Common myeloid progenitor, CD34-positive (primary cell): ENCODE measurements at regions not wholly inside any gene's neighbourhood (a gene's known extent, or its start where the extent isn't known, plus 50 kb on each side); places are given as distances from the start of the nearest gene placed in this dataset.

ENCODE experiments used
- CTCF ChIA-PET: fragments of 350-600 bp; sonication (Branson Sonifier 250); formaldehyde crosslinking; loops from one replicate; lab custom pipeline; 2021; ENCODE audit warnings: antibody characterized with exemption; lab: Charles Lee
- POLR2A ChIA-PET: fragments of 350-600 bp; sonication (Branson Sonifier 250); formaldehyde crosslinking; loops from one replicate; lab custom pipeline; 2021; ENCODE audit warnings: antibody characterized with exemption; lab: Charles Lee
- DNase-seq, 3 donors: peaks; one replicate each; pipeline versions ENCODE4 v3.0.0 to v3.0.0-alpha.2; 2013
- H3K27ac ChIP-seq, 2 experiments: 1 replicate in 1 of 2; 2 replicates in 1 of 2; pipeline ENCODE4 v1.7.0; 2013; ENCODE audit warnings: inconsistent platforms in 2 of 2, low read length in 2 of 2, mild to moderate bottlenecking in 2 of 2, low read depth in 1 of 2, moderate library complexity in 1 of 2; ENCODE audit not compliant: severe bottlenecking in 2 of 2, insufficient read depth in 1 of 2, poor library complexity in 1 of 2
- H3K27me3 ChIP-seq, 5 experiments: replicated peaks in 2 of 5; 1 replicate in 3 of 5; 2 replicates in 2 of 5; pipeline versions ENCODE4 v1.6.1 to v1.7.0; 2013; ENCODE audit warnings: low read length in 4 of 5, mild to moderate bottlenecking in 2 of 5, moderate library complexity in 2 of 5, inconsistent platforms in 1 of 5; ENCODE audit not compliant: insufficient read depth in 5 of 5, control insufficient read depth in 4 of 5
- H3K36me3 ChIP-seq, 4 experiments: 1 replicate in 2 of 4; 2 replicates in 2 of 4; pipeline versions ENCODE4 v1.6.1 to v1.7.0; 2013; ENCODE audit warnings: low read length in 3 of 4, control low read depth in 1 of 4, mild to moderate bottlenecking in 1 of 4; ENCODE audit not compliant: control insufficient read depth in 4 of 4, insufficient read depth in 4 of 4
- H3K4me1 ChIP-seq, 4 experiments: 1 replicate in 3 of 4; 2 replicates in 1 of 4; pipeline versions ENCODE4 v1.6.1 to v1.7.1; 2013; ENCODE audit warnings: low read length in 3 of 4, mild to moderate bottlenecking in 3 of 4, control low read depth in 1 of 4, inconsistent platforms in 1 of 4, moderate library complexity in 1 of 4; ENCODE audit not compliant: control insufficient read depth in 4 of 4, insufficient read depth in 4 of 4; ENCODE audit errors: control extremely low read depth in 1 of 4
- H3K4me3 ChIP-seq, 7 experiments: 1 replicate in 4 of 7; 2 replicates in 3 of 7; pipeline versions ENCODE4 v1.5.1 to v1.7.0; 2013; ENCODE audit warnings: mild to moderate bottlenecking in 7 of 7, low read length in 6 of 7, moderate library complexity in 6 of 7, inconsistent platforms in 2 of 7, low read depth in 2 of 7, control low read depth in 1 of 7; ENCODE audit not compliant: insufficient read depth in 4 of 7, control insufficient read depth in 1 of 7; ENCODE audit errors: extremely low read depth in 1 of 7
- H3K9me3 ChIP-seq, 5 experiments: 1 replicate in 4 of 5; 2 replicates in 1 of 5; pipeline versions ENCODE4 v1.6.1 to v1.7.1; 2013; ENCODE audit warnings: low read length in 4 of 5, mild to moderate bottlenecking in 2 of 5, inconsistent platforms in 1 of 5, low read depth in 1 of 5, moderate library complexity in 1 of 5; ENCODE audit not compliant: control insufficient read depth in 4 of 5, insufficient read depth in 2 of 5; ENCODE audit errors: control extremely low read depth in 1 of 5
- WGBS: methylation state at CpG from one replicate; pipeline ENCODE4 v1.1.5; 2013; ENCODE audit not compliant: insufficient coverage; 5-methylcytosine and 5-hydroxymethylcytosine counted together

- POLR2A ChIA-PET = no interaction called here
- H3K27me3 ChIP-seq = no peaks in the 10 kb centered on the region
- no peaks in the 10 kb centered on the region for H3K36me3 ChIP-seq
- CTCF ChIA-PET = no interaction called here
- 86% methylated on average over 1 of the region's 4 CpGs for WGBS
- no peak overlapping the region for H3K27ac ChIP-seq
- H3K4me3 ChIP-seq = no peak overlapping the region
- DNase-seq = no peak
- H3K4me1 ChIP-seq = no peaks in the 10 kb centered on the region
- H3K9me3 ChIP-seq = peaks cover 0 to 3% (median 0%) of the 10 kb centered on the region in 5 experiments
These were observed 252.4 kb upstream of the ARHGAP24 start for GRCh38 chr4:85222561-85222960.

DNA sequence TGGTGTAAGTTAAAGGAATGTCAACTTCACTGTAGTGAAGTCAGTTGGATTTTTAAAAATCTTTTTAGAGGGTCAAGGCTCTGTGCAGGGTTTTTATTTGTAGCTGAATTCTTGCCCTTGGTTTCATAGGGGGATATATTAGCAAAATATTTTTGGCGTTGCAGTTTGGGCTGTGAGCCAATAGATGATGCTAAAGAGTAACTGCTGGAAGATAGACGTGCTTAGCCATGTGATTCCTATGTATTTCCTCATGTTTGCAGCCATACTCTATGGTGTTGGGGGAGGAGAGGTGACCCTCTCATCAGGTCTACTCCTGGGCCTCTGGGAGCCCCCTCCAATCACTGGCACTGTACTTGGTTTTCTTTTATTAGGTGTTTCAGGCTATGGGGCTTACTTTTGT lies 246.7 kb upstream of the ARHGAP24 start:
- Histone ChIP-seq H3K9me3 (peaks cover 0 to 5% (median 4%) of the 10 kb centered on the region in 5 experiments), H3K36me3 (no peaks in the 10 kb centered on the region), H3K27ac (no peak overlapping the region), H3K4me1 (no peaks in the 10 kb centered on the region), H3K27me3 (no peaks in the 10 kb centered on the region), H3K4me3 (no peak overlapping the region)
- POLR2A ChIA-PET = no interaction called here
- 71% methylated on average over 2 of the region's 2 CpGs for WGBS
- CTCF ChIA-PET = interaction anchor here (1.5 kb wide), 1 partner anchor 16 kb away, joined by 3 read pairs; no protein-coding TSS in a partner anchor
- no peak for DNase-seq

GRCh38 chr4:85233516-85233915 lies 241.4 kb upstream of the ARHGAP24 start:
- Histone ChIP-seq H3K36me3 (no peaks in the 10 kb centered on the region), H3K9me3 (peaks cover 0 to under 1% (median 0%) of the 10 kb centered on the region in 5 experiments), H3K27me3 (no peaks in the 10 kb centered on the region), H3K4me1 (no peaks in the 10 kb centered on the region), H3K4me3 (no peak overlapping the region), H3K27ac (no peak overlapping the region)
- POLR2A ChIA-PET = no interaction called here
- CTCF ChIA-PET = no interaction called here
- 93% methylated on average over 3 of the region's 3 CpGs for WGBS
- no peak for DNase-seq

- H3K36me3 ChIP-seq = no peaks in the 10 kb centered on the region
- CTCF ChIA-PET = no interaction called here
- no peaks in the 10 kb centered on the region for H3K4me1 ChIP-seq
- H3K4me3 ChIP-seq = no peak overlapping the region
- no peaks in the 10 kb centered on the region for H3K9me3 ChIP-seq
- no peak overlapping the region for H3K27ac ChIP-seq
- no peak for DNase-seq
- POLR2A ChIA-PET = no interaction called here
- no peaks in the 10 kb centered on the region for H3K27me3 ChIP-seq
- 88% methylated on average over 1 of the region's 1 CpG for WGBS
These were observed 231.1 kb upstream of the ARHGAP24 start for GRCh38 chr4:85243857-85244256.

- ChIA-PET POLR2A (no interaction called here), CTCF (no interaction called here)
- WGBS = 100% methylated on average over 1 of the region's 1 CpG
These were observed 230.3 kb upstream of the ARHGAP24 start for GRCh38 chr4:85244638-85245037.

GRCh38 chr4:85246055-85246454 lies 228.9 kb upstream of the ARHGAP24 start:
- CTCF ChIA-PET = no interaction called here
- POLR2A ChIA-PET = no interaction called here
- 84% methylated on average over 16 of the region's 21 CpGs for WGBS

More at GRCh38 chr4:85244638-85245037, 230.3 kb upstream of the ARHGAP24 start:
- H3K27me3 ChIP-seq = no peaks in the 10 kb centered on the region
- no peak overlapping the region for H3K27ac ChIP-seq
- no peaks in the 10 kb centered on the region for H3K36me3 ChIP-seq
- H3K9me3 ChIP-seq = no peaks in the 10 kb centered on the region
- DNase-seq = no peak
- no peak overlapping the region for H3K4me3 ChIP-seq
- no peaks in the 10 kb centered on the region for H3K4me1 ChIP-seq

DNA sequence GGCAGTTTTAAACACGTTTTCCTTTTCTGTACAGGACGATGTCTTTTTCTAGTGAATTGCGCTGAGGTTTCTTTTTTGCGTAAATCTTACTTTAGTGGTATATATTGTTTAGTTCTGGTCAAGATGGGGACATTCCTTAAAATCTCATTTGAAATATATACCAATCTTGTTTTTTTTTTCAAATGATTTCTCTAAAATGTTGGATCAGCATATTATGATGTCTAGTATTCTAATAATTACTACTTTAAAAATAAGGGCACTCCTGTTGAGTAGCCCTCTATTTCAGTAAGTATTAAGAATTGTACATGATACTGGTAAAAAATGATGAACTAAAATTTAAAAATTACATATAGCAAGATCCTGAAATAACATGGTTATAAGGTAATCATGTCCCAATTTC lies 224.1 kb upstream of the ARHGAP24 start:
- WGBS = 20% methylated on average over 1 of the region's 4 CpGs
- Histone ChIP-seq H3K9me3 (no peaks in the 10 kb centered on the region), H3K4me1 (no peaks in the 10 kb centered on the region), H3K27me3 (no peaks in the 10 kb centered on the region), H3K27ac (no peak overlapping the region), H3K36me3 (no peaks in the 10 kb centered on the region), H3K4me3 (no peak overlapping the region)
- DNase-seq = no peak
- POLR2A ChIA-PET = no interaction called here
- CTCF ChIA-PET = no interaction called here

More at GRCh38 chr4:85246055-85246454, 228.9 kb upstream of the ARHGAP24 start:
- no peaks in the 10 kb centered on the region for H3K9me3 ChIP-seq
- H3K36me3 ChIP-seq = no peaks in the 10 kb centered on the region
- no peaks in the 10 kb centered on the region for H3K27me3 ChIP-seq
- no peak overlapping the region for H3K4me3 ChIP-seq
- H3K4me1 ChIP-seq = no peaks in the 10 kb centered on the region
- DNase-seq = no peak
- H3K27ac ChIP-seq = no peak overlapping the region
